Breast epithelium (tissue), 3 donors: ENCODE measurements at regions not wholly inside any gene's neighbourhood (a gene's known extent, or its start where the extent isn't known, plus 50 kb on each side); places are given as distances from the start of the nearest gene placed in this dataset.

Experiments used
- POLR2A ChIP-seq: fragments of 450-650 bp; IDR thresholded peaks from one replicate; pipeline ENCODE4 v1.6.1; 2016; ENCODE audit warnings: antibody characterized with exemption, mild to moderate bottlenecking, moderate library complexity
- POLR2AphosphoS5 ChIP-seq, 3 donors: sonication (generic); formaldehyde crosslinking; IDR thresholded peaks; one replicate each; pipeline ENCODE4 v1.6.1; 2017; ENCODE audit warnings: antibody characterized with exemption in 3 of 3
- TF ChIP-seq, protein P1 (sequence below), 3 donors: fragments of 450-650 bp; IDR thresholded peaks; one replicate each; pipeline ENCODE4 v1.5.1; 2016 to 2017; ENCODE audit warnings: antibody characterized with exemption in 3 of 3, mild to moderate bottlenecking in 3 of 3, moderate library complexity in 3 of 3

DNA sequence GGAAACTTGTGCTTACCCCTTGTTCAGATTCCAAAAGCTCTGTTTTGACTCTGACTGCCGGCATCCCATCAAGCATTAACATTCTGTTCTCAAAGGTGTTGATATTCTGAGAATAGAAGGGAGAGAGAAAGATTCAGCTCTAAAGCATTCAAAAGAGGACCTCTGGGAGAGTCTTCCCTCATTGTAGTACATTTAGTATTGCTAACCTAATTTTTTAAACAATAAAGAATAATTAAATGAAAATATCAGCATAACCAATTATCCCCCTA is 190.3 kb downstream of the KLF12 start:
- no peak for TF ChIP-seq POLR2A
- TF ChIP-seq, protein P1, sequence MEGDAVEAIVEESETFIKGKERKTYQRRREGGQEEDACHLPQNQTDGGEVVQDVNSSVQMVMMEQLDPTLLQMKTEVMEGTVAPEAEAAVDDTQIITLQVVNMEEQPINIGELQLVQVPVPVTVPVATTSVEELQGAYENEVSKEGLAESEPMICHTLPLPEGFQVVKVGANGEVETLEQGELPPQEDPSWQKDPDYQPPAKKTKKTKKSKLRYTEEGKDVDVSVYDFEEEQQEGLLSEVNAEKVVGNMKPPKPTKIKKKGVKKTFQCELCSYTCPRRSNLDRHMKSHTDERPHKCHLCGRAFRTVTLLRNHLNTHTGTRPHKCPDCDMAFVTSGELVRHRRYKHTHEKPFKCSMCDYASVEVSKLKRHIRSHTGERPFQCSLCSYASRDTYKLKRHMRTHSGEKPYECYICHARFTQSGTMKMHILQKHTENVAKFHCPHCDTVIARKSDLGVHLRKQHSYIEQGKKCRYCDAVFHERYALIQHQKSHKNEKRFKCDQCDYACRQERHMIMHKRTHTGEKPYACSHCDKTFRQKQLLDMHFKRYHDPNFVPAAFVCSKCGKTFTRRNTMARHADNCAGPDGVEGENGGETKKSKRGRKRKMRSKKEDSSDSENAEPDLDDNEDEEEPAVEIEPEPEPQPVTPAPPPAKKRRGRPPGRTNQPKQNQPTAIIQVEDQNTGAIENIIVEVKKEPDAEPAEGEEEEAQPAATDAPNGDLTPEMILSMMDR (IDR thresholded peaks at IDR 0.05): no peak
- no peak for TF ChIP-seq POLR2AphosphoS5 (IDR thresholded peaks at IDR 0.05)
